Thymus (tissue), 11 donors: ENCODE measurements at regions not wholly inside any gene's neighbourhood (a gene's known extent, or its start where the extent isn't known, plus 50 kb on each side); places are given as distances from the start of the nearest gene placed in this dataset.
"Not testable (repeated sequence)": the region's sequence is repeated elsewhere in the genome, so short reads cannot be mapped to it uniquely, and the experiment has no call there.

Experiments
- DNase-seq, 9 donors: peaks; one replicate each; pipeline ENCODE4 v3.0.0-alpha.2; 2013; ENCODE audit warnings: low spot score in 9 of 9, low read depth in 6 of 9, missing footprints in 1 of 9
- H3K27ac ChIP-seq, 2 donors: one replicate each; pipeline ENCODE4 v1.5.1; 2013; ENCODE audit warnings: control low read depth in 1 of 2, low read depth in 1 of 2, low read length in 1 of 2, mild to moderate bottlenecking in 1 of 2, moderate library complexity in 1 of 2
- H3K27me3 ChIP-seq, 2 donors: one replicate each; pipeline ENCODE4 v1.5.1; 2013; ENCODE audit warnings: low read length in 1 of 2; ENCODE audit not compliant: control insufficient read depth in 2 of 2, insufficient read depth in 1 of 2
- H3K36me3 ChIP-seq, 2 donors: one replicate each; pipeline ENCODE4 v1.5.1; 2013; ENCODE audit warnings: low read length in 1 of 2, mild to moderate bottlenecking in 1 of 2, moderate library complexity in 1 of 2; ENCODE audit not compliant: control insufficient read depth in 2 of 2, insufficient read depth in 2 of 2
- H3K4me1 ChIP-seq, 2 donors: one replicate each; pipeline ENCODE4 v1.5.1; 2013; ENCODE audit warnings: low read length in 2 of 2; ENCODE audit not compliant: control insufficient read depth in 2 of 2, insufficient read depth in 2 of 2
- H3K4me3 ChIP-seq, 2 donors: one replicate each; pipeline ENCODE4 v1.5.1; 2013; ENCODE audit warnings: low read length in 2 of 2, control low read depth in 1 of 2, mild to moderate bottlenecking in 1 of 2
- H3K9me3 ChIP-seq, 2 donors: one replicate each; pipeline ENCODE4 v1.5.1; 2013; ENCODE audit warnings: low read length in 1 of 2, mild to moderate bottlenecking in 1 of 2; ENCODE audit not compliant: control insufficient read depth in 2 of 2, insufficient read depth in 1 of 2
- WGBS: extraction: QIAGEN DNeasy Blood & Tissue Kit; methylation state at CpG from one replicate; pipeline ENCODE4 v1.1.7; 2013; 5-methylcytosine and 5-hydroxymethylcytosine counted together
- donor health status: healthy.

GRCh38 chr6:164043656-164044055 lies 629.1 kb downstream of the QKI start:
- not testable (repeated sequence) for H3K27ac ChIP-seq, H3K4me1 ChIP-seq, H3K27me3 ChIP-seq, H3K4me3 ChIP-seq, H3K9me3 ChIP-seq, H3K36me3 ChIP-seq, DNase-seq
- WGBS, result 92% methylated on average over 5 of the region's 5 CpGs

GRCh38 chr6:164042212-164042611 lies 627.7 kb downstream of the QKI start:
- DNase-seq, result no peak
- Histone ChIP-seq H3K4me1 (no peaks in the 10 kb centered on the region), H3K36me3 (no peaks in the 10 kb centered on the region), H3K27ac (no peak overlapping the region), H3K4me3 (no peak overlapping the region), H3K9me3 (peaks cover 0 to 3% of the 10 kb centered on the region in 2 donors), H3K27me3 (no peaks in the 10 kb centered on the region)
- WGBS, result 51% methylated on average over 5 of the region's 5 CpGs

- Histone ChIP-seq H3K27ac (no peak overlapping the region), H3K4me3 (no peak overlapping the region), H3K4me1 (no peaks in the 10 kb centered on the region), H3K36me3 (no peaks in the 10 kb centered on the region), H3K27me3 (no peaks in the 10 kb centered on the region), H3K9me3 (peaks cover 0 to 3% of the 10 kb centered on the region in 2 donors)
- no peak for DNase-seq
- WGBS, result 94% methylated on average over 2 of the region's 2 CpGs
Observed at GRCh38 chr6:164040994-164041393, 626.5 kb downstream of the QKI start.

GRCh38 chr6:164039954-164040375 lies 625.4 kb downstream of the QKI start:
- Histone ChIP-seq H3K27ac (no peak overlapping the region), H3K9me3 (peaks cover 0 to 3% of the 10 kb centered on the region in 2 donors), H3K4me1 (no peaks in the 10 kb centered on the region), H3K36me3 (no peaks in the 10 kb centered on the region), H3K4me3 (no peak overlapping the region), H3K27me3 (no peaks in the 10 kb centered on the region)
- peak in 6 of 9 donors; percentile 11 to 65 (median 20) for DNase-seq
- 91% methylated on average over 19 of the region's 19 CpGs for WGBS

- 74% methylated on average over 10 of the region's 10 CpGs for WGBS
- DNase-seq, result no peak
- Histone ChIP-seq H3K9me3 (peaks cover 0 to 3% of the 10 kb centered on the region in 2 donors), H3K27ac (no peak overlapping the region), H3K4me1 (no peaks in the 10 kb centered on the region), H3K36me3 (no peaks in the 10 kb centered on the region), H3K27me3 (no peaks in the 10 kb centered on the region), H3K4me3 (no peak overlapping the region)
Observed at GRCh38 chr6:164037171-164037870, 622.8 kb downstream of the QKI start.

- Histone ChIP-seq H3K9me3 (peaks cover 0 to 3% of the 10 kb centered on the region in 2 donors), H3K4me3 (no peak overlapping the region), H3K4me1 (no peaks in the 10 kb centered on the region), H3K27ac (no peak overlapping the region), H3K27me3 (no peaks in the 10 kb centered on the region), H3K36me3 (no peaks in the 10 kb centered on the region)
- WGBS, result 89% methylated on average over 6 of the region's 6 CpGs
- DNase-seq, result no peak
Observed at GRCh38 chr6:164035900-164036485, 621.5 kb downstream of the QKI start.

- H3K27me3 ChIP-seq, result no peaks in the 10 kb centered on the region
- H3K4me1 ChIP-seq, result no peaks in the 10 kb centered on the region
- no peak overlapping the region for H3K27ac ChIP-seq
- no peak overlapping the region for H3K4me3 ChIP-seq
- no peak for DNase-seq
- H3K36me3 ChIP-seq, result no peaks in the 10 kb centered on the region
- 62% methylated on average over 2 of the region's 2 CpGs for WGBS
- H3K9me3 ChIP-seq, result no peaks in the 10 kb centered on the region
Observed at GRCh38 chr6:164034602-164035140, 620.2 kb downstream of the QKI start.

GRCh38 chr6:164025180-164025579 lies 610.7 kb downstream of the QKI start:
- Histone ChIP-seq H3K36me3 (no peaks in the 10 kb centered on the region), H3K27me3 (no peaks in the 10 kb centered on the region), H3K4me3 (no peak overlapping the region), H3K9me3 (peaks cover 0 to 2% of the 10 kb centered on the region in 2 donors), H3K27ac (no peak overlapping the region), H3K4me1 (no peaks in the 10 kb centered on the region)
- WGBS, result 94% methylated on average over 6 of the region's 6 CpGs
- no peak for DNase-seq

GRCh38 chr6:164023535-164023934 lies 609.0 kb downstream of the QKI start:
- Histone ChIP-seq H3K9me3 (peaks cover 0 to 4% of the 10 kb centered on the region in 2 donors), H3K4me3 (no peak overlapping the region), H3K4me1 (no peaks in the 10 kb centered on the region), H3K27me3 (no peaks in the 10 kb centered on the region), H3K36me3 (no peaks in the 10 kb centered on the region), H3K27ac (no peak overlapping the region)
- DNase-seq, result no peak
- WGBS, result 83% methylated on average over 7 of the region's 7 CpGs
